Mucosa of descending colon (tissue), 3 donors: ENCODE measurements at regions not wholly inside any gene's neighbourhood (a gene's known extent, or its start where the extent isn't known, plus 50 kb on each side); places are given as distances from the start of the nearest gene placed in this dataset.
"Not testable (repeated sequence)": the region's sequence is repeated elsewhere in the genome, so short reads cannot be mapped to it uniquely, and the experiment has no call there.

Source experiments
- ATAC-seq: fragments of 200-7000 bp; cut with Tn5 transposase; one replicate; pipeline ENCODE4 v1.9.1; 2020; ENCODE audit warnings: mild to moderate bottlenecking, moderate library complexity
- DNase-seq, 3 donors: peaks; one replicate each; pipeline ENCODE4 v3.0.0-alpha.2; 2020
- H3K36me3 ChIP-seq: fragments of 200-600 bp; one replicate; pipeline ENCODE4 v1.8.0; 2021; ENCODE audit warnings: low read depth, mild to moderate bottlenecking
- H3K4me1 ChIP-seq: fragments of 200-600 bp; one replicate; pipeline ENCODE4 v1.8.0; 2021; ENCODE audit warnings: low read depth, mild to moderate bottlenecking
- H3K4me3 ChIP-seq: fragments of 200-600 bp; one replicate; pipeline ENCODE4 v1.8.0; 2021; ENCODE audit warnings: mild to moderate bottlenecking
- H3K9me3 ChIP-seq: fragments of 200-600 bp; one replicate; pipeline ENCODE4 v1.8.0; 2021; ENCODE audit warnings: mild to moderate bottlenecking
- intact Hi-C, 2 donors: fragments of 100-400 bp; cut with DNase I in 1 of 2; cut with micrococcal nuclease in 1 of 2; formaldehyde crosslinking; loops; one replicate each; pipeline versions ENCODE4 v1.11.0 to v1.11.1; 2022; cut with DNase I, micrococcal nuclease
- TF ChIP-seq, protein P1 (sequence below): fragments of 200-600 bp; IDR thresholded peaks from one replicate; pipeline ENCODE4 v1.8.0; 2022; ENCODE audit warnings: antibody characterized with exemption, mild to moderate bottlenecking
- donor health status: DM: no; HTN: no; CAD: no; lungs with moderate emphysema.
- donor health status: DM: no; HTN: no; CAD: no.
- donor health status: DM: no; HTN: yes; CAD: no.

DNA sequence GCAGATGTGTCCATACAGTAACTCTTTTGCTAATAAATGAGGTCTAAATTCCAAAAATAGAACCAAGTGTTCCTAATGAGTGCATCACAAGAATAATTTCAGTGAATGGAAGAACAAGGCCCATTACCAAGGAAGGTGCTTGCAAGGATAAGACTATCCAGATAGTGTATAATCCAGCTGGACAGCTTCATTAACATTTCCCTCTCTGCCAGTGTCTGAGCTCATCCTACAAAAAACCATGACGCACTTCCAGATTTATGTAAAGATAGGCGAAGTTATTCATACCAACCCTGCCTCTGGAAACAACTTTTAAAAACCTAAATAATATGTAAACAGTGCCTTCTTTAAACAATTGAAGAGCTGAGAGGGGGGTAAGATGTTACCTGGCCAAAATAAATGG lies 177.9 kb upstream of the STK26 start:
- Histone ChIP-seq H3K9me3 (no peaks in the 10 kb centered on the region), H3K36me3 (no peaks in the 10 kb centered on the region), H3K4me3 (no peak overlapping the region), H3K4me1 (no peaks in the 10 kb centered on the region)
- no peak for ATAC-seq
- DNase-seq = no peak
- intact Hi-C loops = loop anchor here in 1 of 2 donors (10.0 kb wide), 1 partner anchor 790 kb away; no protein-coding TSS in a partner anchor
- TF ChIP-seq, protein P1, sequence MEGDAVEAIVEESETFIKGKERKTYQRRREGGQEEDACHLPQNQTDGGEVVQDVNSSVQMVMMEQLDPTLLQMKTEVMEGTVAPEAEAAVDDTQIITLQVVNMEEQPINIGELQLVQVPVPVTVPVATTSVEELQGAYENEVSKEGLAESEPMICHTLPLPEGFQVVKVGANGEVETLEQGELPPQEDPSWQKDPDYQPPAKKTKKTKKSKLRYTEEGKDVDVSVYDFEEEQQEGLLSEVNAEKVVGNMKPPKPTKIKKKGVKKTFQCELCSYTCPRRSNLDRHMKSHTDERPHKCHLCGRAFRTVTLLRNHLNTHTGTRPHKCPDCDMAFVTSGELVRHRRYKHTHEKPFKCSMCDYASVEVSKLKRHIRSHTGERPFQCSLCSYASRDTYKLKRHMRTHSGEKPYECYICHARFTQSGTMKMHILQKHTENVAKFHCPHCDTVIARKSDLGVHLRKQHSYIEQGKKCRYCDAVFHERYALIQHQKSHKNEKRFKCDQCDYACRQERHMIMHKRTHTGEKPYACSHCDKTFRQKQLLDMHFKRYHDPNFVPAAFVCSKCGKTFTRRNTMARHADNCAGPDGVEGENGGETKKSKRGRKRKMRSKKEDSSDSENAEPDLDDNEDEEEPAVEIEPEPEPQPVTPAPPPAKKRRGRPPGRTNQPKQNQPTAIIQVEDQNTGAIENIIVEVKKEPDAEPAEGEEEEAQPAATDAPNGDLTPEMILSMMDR = no peak

DNA sequence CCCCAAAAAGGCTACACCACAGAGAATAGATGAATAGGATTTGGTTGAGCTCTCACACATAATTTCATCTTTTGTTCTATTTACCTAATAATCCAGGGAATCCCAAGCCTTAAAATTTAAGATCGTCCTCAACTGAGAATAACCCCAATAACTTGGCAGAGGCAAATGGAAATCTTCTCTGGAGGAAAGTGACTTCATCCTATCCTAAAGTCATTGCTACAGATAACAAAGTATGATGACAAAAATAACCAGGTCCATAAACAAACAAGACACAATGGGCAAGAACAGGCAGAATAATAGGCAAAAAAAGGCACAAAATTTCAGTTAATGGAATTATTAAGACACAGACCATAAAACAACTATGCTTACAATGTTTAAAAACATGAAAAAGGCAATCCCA lies 177.3 kb upstream of the STK26 start:
- TF ChIP-seq, protein P1 = no peak
- DNase-seq (no peak), ATAC-seq (no peak)
- Histone ChIP-seq H3K36me3 (no peaks in the 10 kb centered on the region), H3K9me3 (no peaks in the 10 kb centered on the region), H3K4me3 (no peak overlapping the region), H3K4me1 (no peaks in the 10 kb centered on the region)
- intact Hi-C loops = loop anchor here in 1 of 2 donors (10.0 kb wide), 1 partner anchor 789 kb away; no protein-coding TSS in a partner anchor

DNA sequence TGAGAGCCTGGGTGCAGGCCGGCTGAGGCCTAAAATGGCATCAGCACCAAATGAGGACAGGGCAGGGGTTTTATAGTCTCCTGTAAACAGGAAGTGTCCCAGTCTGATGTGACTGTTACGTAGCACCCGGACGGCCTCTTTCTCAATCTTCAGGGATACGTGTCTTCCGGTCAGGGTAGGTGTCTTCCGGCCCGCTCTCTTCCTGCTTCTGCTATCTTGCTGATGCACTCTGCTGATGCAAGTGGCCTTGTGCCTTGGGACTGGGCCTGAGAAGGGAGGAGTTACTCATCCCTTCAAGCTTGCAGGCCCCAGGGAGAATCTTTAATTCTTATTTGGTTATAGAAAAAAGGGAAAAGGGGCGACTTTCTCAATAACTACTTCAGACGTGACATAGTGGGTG lies 172.1 kb upstream of the STK26 start:
- ATAC-seq, H3K36me3 ChIP-seq, H3K4me1 ChIP-seq, H3K9me3 ChIP-seq, DNase-seq, H3K4me3 ChIP-seq, intact Hi-C loops: not testable (repeated sequence)

- TF ChIP-seq, protein P1 = no peak
- DNase-seq (no peak), ATAC-seq (no peak)
- no peak overlapping the region for H3K4me3 ChIP-seq
- H3K4me1 ChIP-seq = no peaks in the 10 kb centered on the region
- intact Hi-C loops = no loop called here
- H3K36me3 ChIP-seq = no peaks in the 10 kb centered on the region
- no peaks in the 10 kb centered on the region for H3K9me3 ChIP-seq
These were observed 169.7 kb upstream of the STK26 start for GRCh38 chrX:131853440-131853839.

GRCh38 chrX:131854581-131854980 lies 168.5 kb upstream of the STK26 start:
- DNase-seq (no peak), ATAC-seq (no peak)
- intact Hi-C loops = no loop called here
- TF ChIP-seq, protein P1 = no peak
- Histone ChIP-seq H3K4me1 (no peaks in the 10 kb centered on the region), H3K9me3 (no peaks in the 10 kb centered on the region), H3K36me3 (no peaks in the 10 kb centered on the region), H3K4me3 (no peak overlapping the region)

- Histone ChIP-seq H3K36me3 (no peaks in the 10 kb centered on the region), H3K4me3 (no peak overlapping the region), H3K9me3 (no peaks in the 10 kb centered on the region), H3K4me1 (no peaks in the 10 kb centered on the region)
- intact Hi-C loops = no loop called here
- TF ChIP-seq, protein P1 = no peak
- ATAC-seq = no peak
- no peak for DNase-seq
These were observed 161.9 kb upstream of the STK26 start for GRCh38 chrX:131861088-131861787.
